ENCODE measurements at regions not wholly inside any gene's neighbourhood (a gene's known extent, or its start where the extent isn't known, plus 50 kb on each side); places are given as distances from the start of the nearest gene placed in this dataset.

DNA sequence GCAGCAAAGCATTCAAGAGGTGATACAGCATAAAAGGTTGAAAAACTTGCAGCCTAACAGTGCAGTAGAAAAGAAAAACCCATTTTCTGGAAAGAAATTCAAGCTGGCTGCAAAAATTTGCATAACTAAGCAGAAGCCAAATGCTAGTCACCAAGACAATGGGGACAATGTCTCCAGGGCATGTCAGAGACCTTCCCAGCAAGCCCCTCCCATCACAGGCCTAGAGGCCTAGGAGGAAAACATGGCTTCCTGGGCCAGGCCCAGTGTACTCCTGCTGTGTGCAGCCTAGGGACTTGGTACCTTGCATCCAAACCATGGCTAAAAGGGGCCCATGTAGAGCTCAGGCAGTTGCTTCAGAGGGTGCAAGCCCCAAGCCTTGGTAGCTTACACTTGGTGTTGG is 405.1 kb upstream of the CYRIA start:
- TF ChIP-seq, protein P1, sequence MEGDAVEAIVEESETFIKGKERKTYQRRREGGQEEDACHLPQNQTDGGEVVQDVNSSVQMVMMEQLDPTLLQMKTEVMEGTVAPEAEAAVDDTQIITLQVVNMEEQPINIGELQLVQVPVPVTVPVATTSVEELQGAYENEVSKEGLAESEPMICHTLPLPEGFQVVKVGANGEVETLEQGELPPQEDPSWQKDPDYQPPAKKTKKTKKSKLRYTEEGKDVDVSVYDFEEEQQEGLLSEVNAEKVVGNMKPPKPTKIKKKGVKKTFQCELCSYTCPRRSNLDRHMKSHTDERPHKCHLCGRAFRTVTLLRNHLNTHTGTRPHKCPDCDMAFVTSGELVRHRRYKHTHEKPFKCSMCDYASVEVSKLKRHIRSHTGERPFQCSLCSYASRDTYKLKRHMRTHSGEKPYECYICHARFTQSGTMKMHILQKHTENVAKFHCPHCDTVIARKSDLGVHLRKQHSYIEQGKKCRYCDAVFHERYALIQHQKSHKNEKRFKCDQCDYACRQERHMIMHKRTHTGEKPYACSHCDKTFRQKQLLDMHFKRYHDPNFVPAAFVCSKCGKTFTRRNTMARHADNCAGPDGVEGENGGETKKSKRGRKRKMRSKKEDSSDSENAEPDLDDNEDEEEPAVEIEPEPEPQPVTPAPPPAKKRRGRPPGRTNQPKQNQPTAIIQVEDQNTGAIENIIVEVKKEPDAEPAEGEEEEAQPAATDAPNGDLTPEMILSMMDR (IDR thresholded peaks at IDR 0.05; ENCODE audit: poor library complexity): no peak
- TF ChIP-seq EZH2 (IDR thresholded peaks at IDR 0.05; ENCODE audit: borderline replicate concordance): no peak

All from hepatocyte (in vitro differentiated cells).